Panc1 (cell line): ENCODE measurements at regions not wholly inside any gene's neighbourhood (a gene's known extent, or its start where the extent isn't known, plus 50 kb on each side); places are given as distances from the start of the nearest gene placed in this dataset.

Source experiments
- ATAC-seq: fragments of 200-7000 bp; cut with Tn5 transposase; 2 replicates; pipeline ENCODE4 v1.9.1; 2020; ENCODE audit warnings: mild to moderate bottlenecking, moderate library complexity
- BruUV-seq: library from RNA; stranded (reverse); fragments of 400-500 nt; replicated peaks from 2 replicates; lab custom pipeline; 2021; lab: Mats Ljungman, UMichigan
- CTCF ChIA-PET: fragments of 300-600 bp; sonication (Branson Sonifier 250); formaldehyde crosslinking; loops from one replicate; lab custom pipeline; 2022; ENCODE audit warnings: antibody characterized with exemption; lab: Charles Lee
- POLR2A ChIA-PET: fragments of 300-600 bp; sonication (Branson Sonifier 250); formaldehyde crosslinking; loops from one replicate; lab custom pipeline; 2022; ENCODE audit warnings: antibody characterized with exemption; lab: Charles Lee
- DNase-seq: peaks from one replicate; pipeline ENCODE4 v3.0.0-alpha.2; 2010; ENCODE audit warnings: low read depth, low spot score
- H3K27ac ChIP-seq: 2 replicates; pipeline ENCODE4 v1.5.1; 2011; ENCODE audit warnings: mild to moderate bottlenecking, low read length, inconsistent platforms
- H3K27me3 ChIP-seq: fragments of 200-500 bp; sonication (Bioruptor generic); 2 replicates; pipeline ENCODE4 v1.6.0; 2014; ENCODE audit warnings: low read length, inconsistent platforms; ENCODE audit not compliant: control insufficient read depth, insufficient read depth
- H3K36me3 ChIP-seq: fragments of 200-500 bp; sonication (Bioruptor generic); 2 replicates; pipeline ENCODE4 v1.5.1; 2014; ENCODE audit warnings: inconsistent platforms, mild to moderate bottlenecking, low read length, moderate library complexity; ENCODE audit not compliant: control insufficient read depth, insufficient read depth
- H3K4me1 ChIP-seq: 2 replicates; pipeline ENCODE4 v1.5.1; 2011; ENCODE audit warnings: inconsistent platforms, mild to moderate bottlenecking, low read length, moderate library complexity; ENCODE audit not compliant: control insufficient read depth, insufficient read depth
- H3K4me3 ChIP-seq, 2 experiments: 2 replicates each; pipeline ENCODE4 v1.5.1; 2011 to 2012; ENCODE audit warnings: low read depth in 2 of 2, low read length in 2 of 2, mild to moderate bottlenecking in 2 of 2, inconsistent platforms in 1 of 2, moderate library complexity in 1 of 2
- H3K9me3 ChIP-seq: fragments of 200-500 bp; sonication (Bioruptor generic); 2 replicates; pipeline ENCODE4 v1.5.1; 2014; ENCODE audit warnings: low read depth, mild to moderate bottlenecking, inconsistent platforms, low read length, moderate library complexity; ENCODE audit not compliant: control insufficient read depth, insufficient read depth
- CTCF ChIP-seq: fragments of 450-650 bp; IDR thresholded peaks from 2 replicates; pipeline ENCODE4 v1.5.1; 2017; ENCODE audit warnings: mild to moderate bottlenecking
- POLR2AphosphoS5 ChIP-seq: IDR thresholded peaks from 2 replicates; pipeline ENCODE4 v1.6.1; 2012; ENCODE audit warnings: mild to moderate bottlenecking, low read depth, low read length, moderate library complexity
- SIN3A ChIP-seq: IDR thresholded peaks from 2 replicates; pipeline ENCODE4 v1.6.1; 2012; ENCODE audit warnings: low read depth, mild to moderate bottlenecking, low read length, moderate library complexity, borderline replicate concordance; ENCODE audit not compliant: insufficient read depth
- TCF7L2 ChIP-seq: IDR thresholded peaks from 2 replicates; pipeline ENCODE4 v1.6.1; 2011; ENCODE audit warnings: mild to moderate bottlenecking, low read depth, low read length, inconsistent platforms
- in situ Hi-C: cut with HindIII; loops from 2 replicates; pipeline ENCODE4 v1.10.0; 2016; ENCODE audit warnings: low sequenced_read_pairs, low pct_unique_long_range_greater_than_20kb
- intact Hi-C: fragments of 100-400 bp; cut with micrococcal nuclease; formaldehyde crosslinking; loops from one replicate; pipeline ENCODE4 v1.10.0; 2022; ENCODE audit not compliant: unreplicated experiment
- TF ChIP-seq, protein P1 (sequence below), 2 experiments: IDR thresholded peaks; 2 replicates each; pipeline ENCODE4 v1.6.1; 2011 to 2012; ENCODE audit warnings: low read depth in 2 of 2, control low read depth in 1 of 2, low read length in 1 of 2, mild to moderate bottlenecking in 1 of 2, moderate library complexity in 1 of 2; ENCODE audit not compliant: insufficient read depth in 1 of 2

GRCh38 chr11:69567951-69568808 lies 72.8 kb upstream of the CCND1 start:
- in situ Hi-C loops = no loop called here
- BruUV-seq = no TSS peak
- intact Hi-C loops = no loop called here
- Histone ChIP-seq H3K36me3 (no peaks in the 10 kb centered on the region), H3K4me3 (no peak overlapping the region), H3K27ac (no peak overlapping the region), H3K9me3 (no peaks in the 10 kb centered on the region), H3K27me3 (no peaks in the 10 kb centered on the region), H3K4me1 (no peaks in the 10 kb centered on the region)
- TF ChIP-seq SIN3A (no peak), TCF7L2 (peak; percentile 72), CTCF (no peak)
- ATAC-seq = peak; percentile 64
- DNase-seq = no peak
- ChIA-PET POLR2A (no interaction called here), CTCF (no interaction called here)

- CTCF ChIA-PET = no interaction called here
- in situ Hi-C loops = no loop called here
- intact Hi-C loops = no loop called here
- Histone ChIP-seq H3K4me1 (no peaks in the 10 kb centered on the region), H3K36me3 (no peaks in the 10 kb centered on the region), H3K9me3 (no peaks in the 10 kb centered on the region), H3K27me3 (no peaks in the 10 kb centered on the region), H3K27ac (no peak overlapping the region), H3K4me3 (no peak overlapping the region)
- ATAC-seq (no peak), DNase-seq (no peak)
- TF ChIP-seq SIN3A = no peak
- no peak for TF ChIP-seq CTCF
- no peak for TF ChIP-seq POLR2AphosphoS5
- TF ChIP-seq, protein P1, sequence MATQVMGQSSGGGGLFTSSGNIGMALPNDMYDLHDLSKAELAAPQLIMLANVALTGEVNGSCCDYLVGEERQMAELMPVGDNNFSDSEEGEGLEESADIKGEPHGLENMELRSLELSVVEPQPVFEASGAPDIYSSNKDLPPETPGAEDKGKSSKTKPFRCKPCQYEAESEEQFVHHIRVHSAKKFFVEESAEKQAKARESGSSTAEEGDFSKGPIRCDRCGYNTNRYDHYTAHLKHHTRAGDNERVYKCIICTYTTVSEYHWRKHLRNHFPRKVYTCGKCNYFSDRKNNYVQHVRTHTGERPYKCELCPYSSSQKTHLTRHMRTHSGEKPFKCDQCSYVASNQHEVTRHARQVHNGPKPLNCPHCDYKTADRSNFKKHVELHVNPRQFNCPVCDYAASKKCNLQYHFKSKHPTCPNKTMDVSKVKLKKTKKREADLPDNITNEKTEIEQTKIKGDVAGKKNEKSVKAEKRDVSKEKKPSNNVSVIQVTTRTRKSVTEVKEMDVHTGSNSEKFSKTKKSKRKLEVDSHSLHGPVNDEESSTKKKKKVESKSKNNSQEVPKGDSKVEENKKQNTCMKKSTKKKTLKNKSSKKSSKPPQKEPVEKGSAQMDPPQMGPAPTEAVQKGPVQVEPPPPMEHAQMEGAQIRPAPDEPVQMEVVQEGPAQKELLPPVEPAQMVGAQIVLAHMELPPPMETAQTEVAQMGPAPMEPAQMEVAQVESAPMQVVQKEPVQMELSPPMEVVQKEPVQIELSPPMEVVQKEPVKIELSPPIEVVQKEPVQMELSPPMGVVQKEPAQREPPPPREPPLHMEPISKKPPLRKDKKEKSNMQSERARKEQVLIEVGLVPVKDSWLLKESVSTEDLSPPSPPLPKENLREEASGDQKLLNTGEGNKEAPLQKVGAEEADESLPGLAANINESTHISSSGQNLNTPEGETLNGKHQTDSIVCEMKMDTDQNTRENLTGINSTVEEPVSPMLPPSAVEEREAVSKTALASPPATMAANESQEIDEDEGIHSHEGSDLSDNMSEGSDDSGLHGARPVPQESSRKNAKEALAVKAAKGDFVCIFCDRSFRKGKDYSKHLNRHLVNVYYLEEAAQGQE (IDR thresholded peaks at IDR 0.05; ENCODE audit: insufficient read depth in 1 of 2, low read depth in 2 of 2, low read length in 1 of 2) = no peak
- no peak for TF ChIP-seq TCF7L2
- BruUV-seq = no TSS peak
- POLR2A ChIA-PET = no interaction called here
Observed at GRCh38 chr11:69568809-69569097, 72.2 kb upstream of the CCND1 start.
